ENCODE measurements at regions not wholly inside any gene's neighbourhood (a gene's known extent, or its start where the extent isn't known, plus 50 kb on each side); places are given as distances from the start of the nearest gene placed in this dataset.

GRCh38 chr11:91124363-91124762, 901.5 kb upstream of the CHORDC1 start:
- POLR2A ChIA-PET = no interaction called here
- TF ChIP-seq CTCF (IDR thresholded peaks at IDR 0.05; ENCODE audit: control extremely low read depth, extremely low read depth, low read depth, missing control alignments) = no peak

GRCh38 chr11:91115116-91115515, 892.3 kb upstream of the CHORDC1 start:
- TF ChIP-seq CTCF (IDR thresholded peaks at IDR 0.05; ENCODE audit: control extremely low read depth, extremely low read depth, low read depth, missing control alignments) = no peak
- ChIA-PET POLR2A (no interaction called here), CTCF (no interaction called here)
- no peak for DNase-seq (ENCODE audit: extremely low spot score)

More at GRCh38 chr11:91124363-91124762, 901.5 kb upstream of the CHORDC1 start:
- no peak for DNase-seq (ENCODE audit: extremely low spot score)
- CTCF ChIA-PET = no interaction called here

GRCh38 chr11:91104237-91104636, 881.4 kb upstream of the CHORDC1 start:
- no peak for TF ChIP-seq CTCF (IDR thresholded peaks at IDR 0.05; ENCODE audit: control extremely low read depth, extremely low read depth, low read depth, missing control alignments)
- no peak for DNase-seq (ENCODE audit: extremely low spot score)
- ChIA-PET POLR2A (no interaction called here), CTCF (no interaction called here)

GRCh38 chr11:91100427-91100826, 877.6 kb upstream of the CHORDC1 start:
- ChIA-PET CTCF (no interaction called here), POLR2A (no interaction called here)
- DNase-seq (ENCODE audit: extremely low spot score) = no peak
- TF ChIP-seq CTCF (IDR thresholded peaks at IDR 0.05; ENCODE audit: control extremely low read depth, extremely low read depth, low read depth, missing control alignments) = no peak

- CTCF ChIA-PET = no interaction called here
- POLR2A ChIA-PET = no interaction called here
- TF ChIP-seq CTCF (IDR thresholded peaks at IDR 0.05; ENCODE audit: control extremely low read depth, extremely low read depth, low read depth, missing control alignments) = no peak
- DNase-seq (ENCODE audit: extremely low spot score) = no peak
These were observed 874.2 kb upstream of the CHORDC1 start for GRCh38 chr11:91097083-91097482.

GRCh38 chr11:91093141-91093540, 870.3 kb upstream of the CHORDC1 start:
- ChIA-PET CTCF (no interaction called here), POLR2A (no interaction called here)
- no peak for TF ChIP-seq CTCF (IDR thresholded peaks at IDR 0.05; ENCODE audit: control extremely low read depth, extremely low read depth, low read depth, missing control alignments)
- no peak for DNase-seq (ENCODE audit: extremely low spot score)

- no peak for DNase-seq (ENCODE audit: extremely low spot score)
- ChIA-PET POLR2A (no interaction called here), CTCF (interaction anchor here (0.9 to 1.3 kb wide), 2 partner anchors 9 to 11 kb away, joined by 3 to 4 read pairs; no protein-coding TSS in a partner anchor)
- no peak for TF ChIP-seq CTCF (IDR thresholded peaks at IDR 0.05; ENCODE audit: control extremely low read depth, extremely low read depth, low read depth, missing control alignments)
These were observed 868.7 kb upstream of the CHORDC1 start for GRCh38 chr11:91091563-91091962.

All from GM10248 (cell line).